ENCODE measurements at regions not wholly inside any gene's neighbourhood (a gene's known extent, or its start where the extent isn't known, plus 50 kb on each side); places are given as distances from the start of the nearest gene placed in this dataset.
"Not testable (repeated sequence)": the region's sequence is repeated elsewhere in the genome, so short reads cannot be mapped to it uniquely, and the experiment has no call there.

DNA sequence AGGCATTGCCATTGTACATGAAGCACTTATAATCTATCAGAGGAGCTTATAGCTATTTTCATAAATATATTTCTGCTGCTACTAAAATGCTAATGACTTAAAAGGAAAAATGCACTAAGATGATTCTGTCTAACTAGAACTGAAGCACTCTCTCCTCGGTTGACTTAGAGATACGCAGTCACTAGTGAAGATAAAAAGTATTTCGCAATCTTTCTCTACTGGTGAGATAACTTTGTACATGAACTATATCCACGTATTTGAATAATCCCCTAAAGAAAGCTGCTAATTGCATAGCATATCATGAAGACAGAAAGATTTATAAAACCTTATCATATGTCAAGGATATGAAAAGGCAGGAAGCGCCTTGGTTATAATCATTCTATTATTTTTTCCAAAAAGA, 658.1 kb upstream of the PRMT6 start:
- intact Hi-C loops (cut with DNase I), result no loop called here
- ATAC-seq, result no peak
- DNase-seq (ENCODE audit: missing footprints), result no peak

DNA sequence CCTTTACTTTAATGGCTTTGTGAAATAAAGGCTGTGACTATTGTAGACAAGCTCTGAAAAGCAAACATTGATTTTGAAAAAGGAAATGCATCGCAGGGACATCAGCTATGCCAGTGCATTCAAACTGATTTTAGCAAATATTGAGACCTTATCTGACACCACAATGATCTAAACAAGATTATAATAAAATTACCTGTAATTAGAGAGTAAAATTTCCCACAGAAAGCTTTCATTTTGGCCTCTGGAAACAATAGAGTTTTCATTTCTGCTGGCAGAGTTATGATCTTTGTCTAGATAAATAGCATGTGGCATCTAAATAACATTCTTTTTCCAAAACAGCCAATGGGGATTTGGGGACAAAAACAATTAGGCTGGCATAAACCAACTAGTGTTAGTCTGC, 650.4 kb upstream of the PRMT6 start:
- ATAC-seq (no peak), DNase-seq (ENCODE audit: missing footprints) (no peak)
- intact Hi-C loops (cut with DNase I), result no loop called here

DNA sequence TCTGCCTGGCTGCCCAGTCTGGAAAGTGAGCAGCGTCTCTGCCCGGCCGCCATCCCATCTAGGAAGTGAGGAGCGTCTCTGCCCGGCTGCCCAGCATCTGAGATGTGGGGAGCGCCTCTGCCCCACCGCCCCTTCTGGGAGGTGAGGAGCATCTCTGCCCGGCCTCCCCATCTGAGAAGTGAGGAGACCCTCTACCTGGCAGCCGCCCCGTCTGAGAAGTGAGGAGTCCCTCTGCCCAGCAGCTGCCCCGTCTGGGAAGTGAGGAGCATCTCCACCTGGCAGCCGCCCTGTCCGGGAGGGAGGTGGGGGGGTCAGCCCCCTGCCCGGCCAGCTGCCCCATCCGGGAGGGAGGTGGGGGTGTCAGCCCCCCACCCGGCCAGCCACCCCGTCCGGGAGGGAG, 644.2 kb upstream of the PRMT6 start:
- DNase-seq (ENCODE audit: missing footprints); ATAC-seq; intact Hi-C loops (cut with DNase I): not testable (repeated sequence)

DNA sequence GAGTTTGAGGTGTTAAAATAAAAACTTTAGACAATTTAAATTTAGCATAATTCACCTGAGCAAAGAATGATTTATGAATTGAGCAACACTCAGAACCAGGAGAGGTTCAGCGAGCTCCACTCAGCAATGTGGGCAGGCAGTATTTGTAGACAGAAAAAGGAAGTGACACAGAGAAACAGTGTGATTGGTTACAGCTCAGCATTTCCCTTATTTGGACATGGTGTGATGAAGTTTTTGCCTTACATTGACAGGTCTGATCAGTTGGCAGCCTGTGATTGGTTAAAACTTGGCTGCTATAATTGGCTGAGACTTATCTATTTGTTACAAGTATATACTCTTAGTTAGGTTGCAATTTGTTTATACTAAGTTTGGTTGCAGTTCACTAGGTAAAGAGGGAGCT, 621.2 kb upstream of the PRMT6 start:
- DNase-seq (ENCODE audit: missing footprints), result no peak
- intact Hi-C loops (cut with DNase I), result no loop called here
- no peak for ATAC-seq

DNA sequence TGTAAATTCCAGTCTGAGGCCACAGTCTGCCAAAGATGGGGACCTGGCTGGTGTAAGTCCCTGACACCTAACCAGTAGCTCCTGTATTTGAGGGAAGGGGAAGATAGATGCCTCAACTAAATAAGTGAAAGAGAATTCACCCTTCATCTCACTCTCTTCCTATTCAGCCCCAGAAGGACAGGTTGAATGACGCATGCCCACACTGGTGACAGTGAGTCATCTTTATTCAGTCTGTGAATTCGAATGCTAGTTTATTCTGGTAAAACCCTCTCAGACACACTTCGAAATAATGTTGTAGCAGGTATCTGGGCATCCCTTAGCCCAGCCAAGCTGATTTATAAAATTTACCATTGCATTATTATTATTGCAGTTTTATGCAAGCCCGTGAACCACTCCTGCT, 617.0 kb upstream of the PRMT6 start:
- intact Hi-C loops (cut with DNase I), result no loop called here
- no peak for DNase-seq (ENCODE audit: missing footprints)
- ATAC-seq, result no peak

DNA sequence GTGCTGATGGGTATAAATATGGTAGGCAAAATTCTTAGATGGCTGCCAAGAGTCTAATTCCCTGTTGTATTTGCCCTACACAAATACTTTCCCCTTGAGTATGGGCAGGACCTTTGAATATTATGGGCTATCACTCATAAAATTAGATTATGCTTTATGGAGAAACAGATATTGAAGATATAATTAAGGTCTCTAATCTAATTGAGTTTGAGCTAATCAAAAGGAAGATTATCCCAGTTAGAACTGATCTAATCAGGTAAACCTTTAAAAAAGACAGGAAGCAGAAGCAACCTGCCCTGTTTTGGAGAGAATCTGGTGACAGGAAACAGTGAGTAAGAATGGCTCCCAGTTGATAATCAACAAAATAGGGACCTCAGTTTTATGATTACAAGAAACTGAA, 609.0 kb upstream of the PRMT6 start:
- intact Hi-C loops (cut with DNase I), result no loop called here
- ATAC-seq (no peak), DNase-seq (ENCODE audit: missing footprints) (no peak)

DNA sequence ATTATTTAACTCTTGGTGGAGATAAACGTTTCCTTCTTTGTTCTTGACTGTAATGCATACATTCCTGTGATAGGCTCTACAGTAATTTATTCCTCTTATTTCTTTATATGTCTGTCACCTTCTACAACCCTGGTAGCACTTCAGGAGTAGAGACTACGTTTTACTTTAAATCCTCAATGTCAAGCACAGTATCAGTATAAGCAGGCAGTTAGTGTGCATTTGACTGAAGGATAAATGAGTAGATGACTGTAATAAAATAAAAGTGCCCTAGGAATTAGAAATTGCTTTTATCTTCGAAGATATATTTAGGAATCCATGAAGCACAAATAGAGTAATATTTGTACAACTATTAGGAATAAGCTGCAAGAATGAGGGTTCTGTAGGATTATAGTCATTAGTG, 599.6 kb upstream of the PRMT6 start:
- intact Hi-C loops (cut with DNase I), result no loop called here
- DNase-seq (ENCODE audit: missing footprints) (no peak), ATAC-seq (no peak)

DNA sequence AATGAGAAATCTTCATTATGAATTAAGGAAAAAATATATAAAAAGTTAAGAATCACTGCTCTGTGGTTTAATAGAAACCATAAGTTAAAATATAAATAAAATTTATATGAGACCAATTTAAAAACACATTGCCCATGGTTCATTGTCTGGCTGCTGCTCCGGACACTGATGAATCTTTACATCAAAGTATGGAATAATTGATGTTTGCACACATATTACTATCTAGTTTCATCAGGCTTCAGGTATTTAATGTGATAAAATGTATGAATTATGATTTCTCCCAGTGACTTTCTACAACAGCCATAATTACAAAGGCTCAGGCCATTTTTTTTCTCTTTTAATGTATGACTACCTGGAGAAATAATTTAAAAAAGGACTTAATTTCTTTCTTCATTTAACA, 599.1 kb upstream of the PRMT6 start:
- intact Hi-C loops (cut with DNase I), result no loop called here
- no peak for ATAC-seq
- no peak for DNase-seq (ENCODE audit: missing footprints)

DNA sequence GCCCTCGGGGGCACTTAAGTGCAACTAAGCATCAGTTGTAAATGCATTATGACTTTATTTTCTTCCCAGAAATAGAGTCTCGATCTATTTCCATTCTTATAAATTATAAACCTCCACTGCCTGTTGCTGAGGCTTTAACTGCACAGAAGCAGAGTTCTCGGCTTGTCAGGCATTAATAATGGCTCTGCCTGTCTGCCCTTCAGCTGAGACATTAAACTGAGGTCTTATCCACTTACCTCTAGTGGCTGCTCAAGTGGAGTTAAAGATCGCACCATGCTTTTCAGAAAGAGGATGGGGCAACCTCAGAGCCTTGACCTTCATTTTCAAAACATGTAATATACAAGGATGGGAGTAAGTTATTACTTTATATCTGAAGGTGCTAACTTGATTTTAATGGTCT, 597.6 kb upstream of the PRMT6 start:
- intact Hi-C loops (cut with DNase I), result no loop called here
- DNase-seq (ENCODE audit: missing footprints) (no peak), ATAC-seq (no peak)

DNA sequence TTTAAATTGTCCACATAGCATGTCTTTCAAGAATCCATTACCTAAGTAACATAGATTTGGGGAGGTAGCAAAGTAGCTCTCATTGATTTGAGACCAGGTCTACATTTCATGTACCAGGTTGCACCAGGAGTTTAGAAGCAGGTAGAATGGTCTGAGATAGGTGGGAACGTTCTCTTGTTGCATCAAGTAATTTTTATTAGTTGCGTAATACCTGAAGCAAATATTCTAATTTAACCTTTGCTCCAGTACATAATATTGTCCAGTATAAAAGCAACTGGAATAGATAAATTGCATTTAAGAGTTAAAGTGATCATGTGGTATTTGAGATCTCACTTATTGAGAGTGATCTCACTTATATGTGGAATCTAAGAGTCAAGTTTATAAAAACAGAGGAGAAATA, 597.1 kb upstream of the PRMT6 start:
- DNase-seq (ENCODE audit: missing footprints) (no peak), ATAC-seq (no peak)
- intact Hi-C loops (cut with DNase I), result no loop called here

DNA sequence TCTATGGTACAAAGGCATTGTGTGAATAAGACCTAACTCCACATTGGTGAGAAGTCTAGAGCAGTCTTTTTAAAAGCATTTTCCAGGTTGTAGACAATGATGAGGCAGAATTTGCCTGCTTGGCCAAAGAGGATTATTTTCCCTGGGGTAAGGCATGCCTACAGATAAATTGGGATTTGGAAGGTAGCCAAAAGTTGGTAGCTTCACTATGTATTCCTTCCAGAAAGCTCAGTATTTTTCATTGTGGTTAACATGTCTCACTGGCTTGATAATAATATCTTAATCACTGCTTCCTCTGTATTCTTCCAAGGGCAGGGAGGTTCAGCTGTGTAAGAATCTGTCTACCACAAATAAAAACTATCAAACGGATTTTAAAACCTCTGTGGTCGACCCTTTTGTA, 590.8 kb upstream of the PRMT6 start:
- no peak for ATAC-seq
- DNase-seq (ENCODE audit: missing footprints), result no peak
- intact Hi-C loops (cut with DNase I), result no loop called here

DNA sequence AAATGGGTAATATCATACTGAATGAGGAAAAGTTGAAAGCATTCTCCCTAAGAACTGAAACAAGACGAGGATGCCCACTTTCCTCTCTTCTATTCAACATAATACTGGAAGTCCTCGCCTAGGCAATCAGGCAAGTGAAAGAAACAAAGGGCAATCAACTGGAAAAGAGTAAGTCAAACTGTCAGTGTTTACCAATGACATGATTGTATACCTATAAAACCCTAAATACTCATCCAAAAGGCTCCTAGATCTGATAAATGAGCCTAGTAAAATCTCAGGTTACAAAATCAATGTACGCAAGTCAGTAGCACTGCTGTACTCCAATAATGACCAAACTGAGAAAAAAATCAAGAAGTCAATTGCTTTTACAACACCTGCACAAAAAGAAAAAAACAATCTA, 575.8 kb upstream of the PRMT6 start:
- no peak for ATAC-seq
- intact Hi-C loops (cut with DNase I), result no loop called here

DNA sequence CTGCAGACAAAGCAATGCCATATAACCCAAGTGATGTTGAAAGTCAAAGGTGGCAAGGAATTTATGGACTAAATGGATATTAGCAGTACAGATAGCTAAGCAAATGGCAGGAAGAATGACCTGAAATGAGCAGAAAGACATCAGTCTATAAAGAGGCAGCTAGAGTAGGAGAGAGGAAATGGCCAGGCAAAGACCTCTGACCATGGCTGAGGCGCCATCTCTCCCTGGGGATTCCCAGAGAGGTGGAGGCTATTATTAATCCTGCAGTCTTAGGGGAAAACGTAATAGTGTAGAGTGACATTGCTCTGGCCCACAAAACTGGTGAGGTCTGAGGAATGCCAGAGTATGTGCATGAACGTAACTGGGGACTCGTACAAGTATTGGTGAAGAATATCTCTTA, 563.6 kb upstream of the PRMT6 start:
- DNase-seq (ENCODE audit: missing footprints) (no peak), ATAC-seq (no peak)
- intact Hi-C loops (cut with DNase I), result no loop called here

More for the DNA sequence above, 575.8 kb upstream of the PRMT6 start:
- no peak for DNase-seq (ENCODE audit: missing footprints)

DNA sequence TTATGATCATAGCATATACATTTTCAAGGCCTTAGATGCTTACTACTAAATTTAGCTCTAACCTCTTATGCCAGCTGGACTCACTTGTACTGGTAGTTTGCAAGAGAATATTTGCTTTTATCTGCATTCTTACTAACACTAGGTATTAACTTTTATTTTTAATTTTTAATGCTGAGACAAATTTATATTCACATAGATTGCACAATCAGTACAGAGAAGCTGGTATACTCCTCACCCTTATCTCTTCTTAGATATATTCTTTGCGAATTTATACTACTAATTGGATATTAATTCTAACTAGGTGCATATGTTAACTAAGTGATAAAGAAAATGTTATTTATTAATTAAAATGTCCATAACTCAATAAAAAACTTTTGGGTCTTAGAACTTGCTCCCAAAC, 561.8 kb upstream of the PRMT6 start:
- DNase-seq (ENCODE audit: missing footprints), result no peak
- ATAC-seq, result no peak
- intact Hi-C loops (cut with DNase I), result no loop called here

DNA sequence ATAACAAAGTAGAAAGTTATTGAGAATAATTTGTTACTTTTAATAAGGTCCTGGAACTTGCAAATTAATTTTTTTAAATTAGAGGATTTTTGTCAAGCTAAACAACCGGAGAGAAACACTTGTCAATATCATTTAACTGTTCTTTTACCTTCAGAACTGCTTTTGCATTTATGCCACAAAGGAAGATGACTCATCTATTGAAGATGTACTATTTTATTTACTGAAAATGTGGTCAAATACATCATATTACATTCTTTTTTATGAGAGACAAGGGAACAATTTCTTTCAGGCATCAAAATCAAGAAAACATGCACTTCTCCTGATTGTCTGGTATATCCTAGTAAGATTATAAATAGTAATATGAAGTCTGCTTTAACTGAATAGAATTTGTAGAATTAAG, 558.2 kb upstream of the PRMT6 start:
- DNase-seq (ENCODE audit: missing footprints), result no peak
- intact Hi-C loops (cut with DNase I), result no loop called here
- no peak for ATAC-seq

DNA sequence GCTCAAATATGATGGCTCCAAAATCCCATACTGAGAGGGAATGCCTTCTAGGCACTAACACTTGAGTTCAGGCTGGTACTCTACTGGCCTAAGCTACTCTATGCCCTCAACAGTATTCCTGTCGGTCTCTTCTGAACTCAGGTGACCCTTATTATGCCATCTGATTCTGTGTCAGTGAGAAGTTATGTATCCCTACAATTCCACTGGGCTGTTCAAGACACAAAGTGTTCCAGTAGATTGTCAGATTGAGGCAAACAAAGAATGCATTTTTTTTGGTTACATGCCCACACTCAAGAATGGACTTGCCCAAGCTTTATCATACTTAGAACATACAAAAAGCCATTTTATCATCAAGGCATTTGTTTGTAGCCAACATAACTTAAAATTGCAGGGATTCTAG, 553.8 kb upstream of the PRMT6 start:
- ATAC-seq (no peak), DNase-seq (ENCODE audit: missing footprints) (no peak)
- intact Hi-C loops (cut with DNase I), result no loop called here

DNA sequence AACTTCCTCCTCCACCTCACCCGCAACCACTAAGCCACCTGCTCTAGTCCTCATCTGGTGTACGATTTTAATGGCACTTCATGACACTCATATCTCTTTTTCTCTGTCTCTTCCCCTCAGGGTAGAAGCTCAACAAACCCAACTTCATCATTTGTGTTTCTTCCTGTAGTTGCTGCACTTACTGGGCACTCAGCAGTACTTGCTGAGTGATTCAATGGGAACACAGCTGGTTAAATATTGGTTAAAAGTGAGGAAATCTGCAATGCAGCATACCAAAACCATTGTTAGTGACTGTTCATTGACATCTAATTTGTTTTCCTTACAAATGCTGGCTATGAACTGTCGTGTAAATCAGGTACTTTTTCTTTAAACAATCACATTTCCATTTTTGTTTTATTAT, 541.1 kb upstream of the PRMT6 start:
- no peak for ATAC-seq
- no peak for DNase-seq (ENCODE audit: missing footprints)
- intact Hi-C loops (cut with DNase I), result no loop called here

DNA sequence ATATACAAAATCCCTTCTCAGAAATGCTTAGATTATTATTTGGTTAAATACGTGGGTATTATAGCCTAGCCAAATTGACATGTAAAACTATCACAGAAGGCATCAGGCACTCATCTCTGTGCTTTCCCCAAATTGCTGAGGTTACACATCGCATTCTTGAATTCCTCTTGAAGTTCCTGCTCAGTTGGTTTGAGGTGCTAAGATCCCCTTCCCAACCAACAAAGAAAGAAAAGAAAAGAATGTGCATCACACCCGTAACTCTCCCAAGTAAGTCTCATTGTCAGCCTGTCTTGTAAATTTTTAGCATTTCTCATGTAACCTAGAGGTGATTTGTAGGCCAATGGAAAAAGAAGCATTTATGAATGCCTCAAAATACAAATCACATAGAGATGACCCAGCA, 539.2 kb upstream of the PRMT6 start:
- intact Hi-C loops (cut with DNase I), result no loop called here
- no peak for ATAC-seq
- no peak for DNase-seq (ENCODE audit: missing footprints)

DNA sequence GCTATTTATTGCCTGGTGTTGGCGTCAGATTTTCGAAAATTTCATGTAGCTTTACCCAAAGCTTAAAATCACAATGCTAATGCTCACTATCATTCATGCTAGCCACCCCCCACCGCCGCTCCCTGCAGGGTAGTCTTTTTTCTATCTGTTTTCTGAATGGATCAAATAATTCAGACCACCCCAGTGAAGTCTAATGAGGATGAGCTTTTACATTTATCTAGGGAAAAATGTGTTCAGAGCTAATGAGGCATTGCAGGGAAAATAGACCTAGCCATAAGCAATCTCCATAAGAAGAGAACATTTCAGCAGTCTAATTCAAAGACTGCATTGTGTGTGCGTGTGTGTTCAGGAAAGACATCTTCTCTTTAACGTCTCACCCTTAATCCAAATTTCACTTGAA, 533.0 kb upstream of the PRMT6 start:
- ATAC-seq (no peak), DNase-seq (ENCODE audit: missing footprints) (no peak)
- intact Hi-C loops (cut with DNase I), result no loop called here

DNA sequence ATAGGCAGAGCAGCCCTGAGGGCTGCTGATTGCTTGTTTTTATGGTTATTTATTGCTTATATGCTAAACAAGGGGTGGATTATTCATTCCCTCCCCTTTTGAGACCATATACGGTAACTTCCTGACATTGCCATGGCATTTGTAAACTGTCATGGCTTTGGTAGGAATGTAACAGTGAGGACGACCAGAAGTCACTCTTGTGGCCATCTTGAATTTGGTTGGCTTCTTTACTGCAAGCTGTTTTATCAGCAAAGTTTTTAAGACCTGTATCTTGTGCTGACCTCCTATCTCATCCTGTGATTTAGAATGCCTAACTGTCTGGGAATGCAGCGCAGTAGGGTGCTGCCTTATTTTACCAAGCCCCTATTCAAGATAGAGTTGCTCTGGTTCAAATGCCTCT, 531.8 kb upstream of the PRMT6 start:
- intact Hi-C loops (cut with DNase I), result no loop called here
- no peak for ATAC-seq
- no peak for DNase-seq (ENCODE audit: missing footprints)

DNA sequence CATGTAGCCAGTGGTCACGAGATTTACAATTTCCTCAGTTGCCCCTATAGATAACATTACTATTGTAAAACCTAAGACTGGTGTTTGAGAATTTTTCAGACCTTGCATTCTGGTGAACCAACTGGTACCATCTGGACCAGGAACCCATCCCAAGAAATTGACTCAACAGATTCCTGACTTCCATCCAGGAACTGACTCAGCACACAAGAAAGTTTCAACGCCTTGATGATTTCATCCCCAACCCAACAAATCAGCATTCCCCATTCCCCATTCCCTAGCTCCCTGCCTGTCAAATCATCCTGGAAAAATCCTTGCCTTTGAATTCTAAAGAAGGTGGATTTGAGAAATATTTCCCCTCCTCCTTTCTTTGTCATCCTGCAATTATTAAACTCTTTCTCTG, 529.8 kb upstream of the PRMT6 start:
- intact Hi-C loops (cut with DNase I), result no loop called here
- no peak for DNase-seq (ENCODE audit: missing footprints)
- ATAC-seq, result no peak

DNA sequence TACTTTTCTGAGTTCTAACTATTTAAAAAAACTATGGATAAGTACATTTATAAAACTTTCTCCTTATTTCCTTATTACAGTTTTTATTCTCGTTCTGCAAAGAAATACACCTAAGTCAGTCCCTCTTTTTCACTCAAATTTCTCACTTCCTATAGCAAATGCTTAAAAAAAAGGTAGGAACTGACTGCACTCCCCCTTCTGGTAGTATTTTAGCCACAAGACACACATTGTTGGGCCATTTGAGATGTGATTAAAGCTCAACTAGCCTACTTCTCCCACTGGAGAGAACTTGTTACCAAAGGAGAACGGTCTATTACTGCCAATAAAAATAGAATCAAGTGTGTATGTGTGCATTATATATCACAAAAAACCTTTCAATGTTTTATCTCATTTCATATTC, 521.9 kb upstream of the PRMT6 start:
- intact Hi-C loops (cut with DNase I), result no loop called here
- ATAC-seq, result no peak
- no peak for DNase-seq (ENCODE audit: missing footprints)
